NCI-H1092 (cell line): ENCODE measurements at regions not wholly inside any gene's neighbourhood (a gene's known extent, or its start where the extent isn't known, plus 50 kb on each side); places are given as distances from the start of the nearest gene placed in this dataset.
"Not testable (repeated sequence)": the region's sequence is repeated elsewhere in the genome, so short reads cannot be mapped to it uniquely, and the experiment has no call there.

Source experiments
- DNase-seq: peaks from one replicate; lab custom pipeline; 2025; lab: John Stamatoyannopoulos, UW

DNA sequence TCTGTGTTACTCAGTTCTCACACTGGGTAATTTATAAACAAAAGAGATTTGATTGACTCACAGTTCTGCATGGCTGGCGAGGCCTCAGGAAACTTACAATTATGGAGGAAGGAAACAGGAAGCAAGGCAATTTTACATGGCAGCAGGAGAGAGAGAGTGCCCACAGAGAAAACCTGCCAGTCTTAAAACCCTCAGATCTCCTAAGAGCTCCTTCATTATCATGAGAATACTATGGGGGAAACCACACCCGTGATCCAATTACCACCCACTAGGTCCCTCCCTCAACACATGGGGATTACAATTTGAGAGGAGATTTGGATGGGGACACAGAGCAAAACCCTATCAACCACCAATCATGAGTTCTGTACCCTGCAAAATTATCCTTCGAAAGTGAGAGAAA, 1180.8 kb downstream of the JRKL start:
- no peak for DNase-seq

DNA sequence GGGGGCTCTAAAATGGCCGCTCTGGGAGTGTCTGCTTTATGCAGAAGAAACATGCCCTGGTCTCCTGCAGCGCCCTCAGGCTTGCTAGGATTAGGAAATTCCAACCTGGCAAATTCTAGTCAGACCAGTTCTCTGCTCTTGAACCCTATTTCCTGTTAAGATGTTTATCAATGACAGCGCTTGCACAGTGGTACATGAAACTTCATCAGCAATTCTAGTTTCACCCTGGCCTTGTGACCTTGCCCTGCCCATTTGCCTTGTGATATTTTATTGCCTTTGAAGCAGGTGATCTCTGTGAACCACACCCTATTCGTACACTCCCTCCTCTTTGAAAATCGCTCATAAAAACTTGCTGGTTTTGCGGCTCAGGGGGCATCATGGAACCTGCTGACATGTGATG, 1184.0 kb downstream of the JRKL start:
- DNase-seq = not testable (repeated sequence)

DNA sequence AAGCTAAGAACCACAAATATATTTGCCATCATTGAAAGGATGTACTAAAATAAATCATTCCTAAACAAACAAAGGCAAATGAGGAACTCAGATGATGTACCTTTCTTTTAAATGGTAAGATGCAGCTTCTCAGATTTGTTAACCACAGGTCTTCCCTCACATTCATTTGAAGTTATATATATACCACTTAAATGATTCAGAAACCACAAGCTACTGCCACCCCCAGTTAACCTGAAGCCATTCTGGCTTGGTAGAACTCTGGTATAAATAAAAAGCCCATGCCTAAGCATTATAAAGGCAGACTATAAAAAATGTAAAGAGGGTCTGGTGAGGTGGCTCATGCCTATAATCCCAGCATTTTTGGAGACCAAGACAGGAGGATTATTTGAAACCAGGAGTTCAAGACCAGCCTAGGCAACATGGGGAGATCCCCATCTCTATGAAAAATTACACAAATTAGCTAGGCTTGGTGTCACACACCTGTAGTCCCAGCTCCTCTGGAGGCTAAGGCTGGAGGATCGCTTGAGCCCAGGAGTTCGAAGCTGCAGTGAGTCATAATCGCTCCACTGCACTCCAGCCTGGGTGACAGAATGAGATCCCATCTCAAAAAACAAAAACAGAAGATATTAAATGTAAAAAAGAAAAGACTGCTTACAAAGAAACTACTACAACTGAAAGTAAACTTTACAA, 1185.3 kb downstream of the JRKL start:
- DNase-seq = no peak

DNA sequence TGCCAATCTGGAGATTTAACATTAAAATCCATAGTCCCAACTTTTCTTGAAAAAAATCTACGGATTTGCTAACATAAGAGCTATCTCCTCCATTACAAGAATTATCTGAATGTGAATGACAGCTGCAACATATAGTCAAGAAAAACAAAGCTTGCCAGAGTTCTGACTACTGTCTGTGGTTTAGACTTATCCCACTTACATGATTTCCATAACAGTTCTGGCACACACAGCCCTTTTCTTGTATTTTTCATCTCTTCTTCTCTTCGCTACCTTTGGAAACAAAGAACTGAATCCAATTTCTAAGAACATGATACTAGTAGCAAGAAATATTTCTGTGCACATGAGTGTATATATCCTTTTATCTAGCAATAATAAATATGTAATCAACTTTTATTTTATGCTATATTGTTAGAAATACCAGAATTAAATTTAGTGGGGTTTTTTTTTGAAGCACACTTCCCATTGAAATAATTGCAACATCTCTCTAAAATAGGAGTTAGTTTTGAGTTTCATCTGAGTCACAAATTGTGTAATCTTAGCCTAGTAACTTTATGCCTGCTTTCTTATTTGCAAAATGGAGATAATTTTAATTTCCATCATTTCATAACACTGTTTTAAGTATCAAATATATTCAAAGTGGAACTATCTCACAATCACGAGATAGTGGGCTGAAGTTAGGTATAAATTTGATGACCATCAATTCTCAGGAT, 1217.6 kb downstream of the JRKL start:
- no peak for DNase-seq

DNA sequence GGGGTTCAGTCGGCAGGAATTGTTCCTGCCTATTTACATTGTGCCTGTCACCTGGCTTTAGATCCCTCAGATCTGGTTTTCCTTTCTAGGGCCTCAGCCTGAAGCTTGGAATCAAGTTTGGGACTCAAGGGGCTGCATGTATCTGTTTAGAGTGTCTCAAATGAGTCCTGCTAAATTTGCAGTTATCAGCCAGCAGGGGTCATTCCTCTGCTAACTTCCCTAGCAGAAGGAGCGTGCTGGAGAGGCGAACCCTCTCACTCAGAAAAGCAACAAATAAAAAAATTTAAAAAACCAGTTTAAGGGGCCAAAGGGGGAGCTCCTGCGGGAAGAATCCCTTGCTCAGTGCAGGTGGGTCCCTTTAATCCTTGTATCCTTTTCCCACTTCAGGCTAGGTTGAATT, 1220.2 kb downstream of the JRKL start:
- no peak for DNase-seq

DNA sequence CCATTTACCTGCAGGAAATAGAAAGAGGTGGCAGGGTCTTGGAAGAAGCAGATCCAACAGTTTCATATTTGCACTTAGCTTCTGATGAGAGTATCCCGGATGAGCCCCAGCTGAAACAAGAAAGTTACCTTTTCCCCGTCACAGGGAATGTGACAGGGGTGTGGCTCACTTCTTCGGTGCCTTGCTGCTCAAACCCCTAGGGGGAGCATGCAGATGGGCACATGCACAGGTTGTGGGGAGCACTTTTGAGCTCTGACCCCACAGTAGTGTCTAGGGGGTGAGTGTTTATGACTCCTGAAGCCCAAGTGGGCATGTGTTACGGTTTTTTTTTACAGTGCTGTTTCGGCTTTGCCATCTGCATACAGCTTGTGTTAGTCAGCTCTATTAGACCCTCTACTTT, 1221.0 kb downstream of the JRKL start:
- DNase-seq = no peak

DNA sequence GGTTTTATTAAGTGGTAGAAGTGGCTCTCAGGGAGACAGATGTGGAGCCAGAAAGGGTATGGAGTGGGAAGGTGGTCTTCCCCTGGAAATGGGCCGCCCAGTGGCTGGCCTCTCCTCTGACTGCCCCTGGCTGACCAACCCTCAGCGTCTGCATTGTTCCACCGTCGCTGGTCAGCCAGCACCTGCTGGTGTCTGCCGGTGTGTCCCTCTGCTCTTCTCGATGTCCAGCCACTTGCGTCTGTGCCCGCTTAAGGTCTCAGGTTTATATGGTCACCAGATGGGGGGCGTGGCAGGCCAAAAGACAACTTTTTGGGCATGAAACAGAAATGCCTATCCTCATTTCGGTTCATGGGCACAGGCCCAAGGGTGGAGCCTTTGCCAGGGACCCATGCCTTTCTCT, 1221.5 kb downstream of the JRKL start:
- DNase-seq = no peak

DNA sequence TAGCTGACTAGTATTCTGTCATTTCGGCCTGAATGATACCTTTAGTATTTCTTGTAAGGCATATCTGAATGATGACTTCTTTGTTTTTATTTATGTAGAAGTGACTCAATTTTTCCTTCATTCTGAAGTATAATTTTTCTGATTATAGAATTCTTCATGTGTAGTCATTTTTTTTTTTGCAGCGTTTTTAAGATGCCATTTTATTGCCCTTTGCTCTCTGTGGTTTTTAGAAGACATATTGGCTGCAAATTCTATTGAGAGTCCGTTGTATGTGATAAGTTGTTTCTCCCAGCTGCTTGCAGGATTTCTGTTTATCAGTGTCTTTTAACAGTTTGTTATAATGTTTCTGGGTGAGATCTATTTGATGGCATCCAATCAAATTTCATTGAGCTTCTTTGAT, 1224.8 kb downstream of the JRKL start:
- DNase-seq = no peak

DNA sequence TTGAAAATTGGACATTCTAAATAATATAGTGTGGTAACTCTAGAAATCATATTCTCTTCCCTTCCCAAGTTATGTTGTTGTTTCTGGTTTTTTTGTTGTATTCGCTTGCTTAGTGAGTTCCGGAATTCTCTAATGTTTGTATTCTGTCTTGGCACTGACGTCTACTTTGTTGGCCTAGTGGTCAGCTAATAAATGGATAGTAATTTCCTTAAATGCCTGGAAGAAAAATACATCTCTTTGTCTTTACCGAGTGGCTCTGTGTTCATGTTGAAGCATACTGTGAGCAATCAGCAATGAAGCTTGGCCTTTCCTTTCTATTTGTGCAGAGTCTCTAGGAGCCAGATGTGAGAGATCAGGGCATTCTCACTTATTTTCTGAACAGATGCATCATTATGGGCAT, 1225.7 kb downstream of the JRKL start:
- DNase-seq = no peak

DNA sequence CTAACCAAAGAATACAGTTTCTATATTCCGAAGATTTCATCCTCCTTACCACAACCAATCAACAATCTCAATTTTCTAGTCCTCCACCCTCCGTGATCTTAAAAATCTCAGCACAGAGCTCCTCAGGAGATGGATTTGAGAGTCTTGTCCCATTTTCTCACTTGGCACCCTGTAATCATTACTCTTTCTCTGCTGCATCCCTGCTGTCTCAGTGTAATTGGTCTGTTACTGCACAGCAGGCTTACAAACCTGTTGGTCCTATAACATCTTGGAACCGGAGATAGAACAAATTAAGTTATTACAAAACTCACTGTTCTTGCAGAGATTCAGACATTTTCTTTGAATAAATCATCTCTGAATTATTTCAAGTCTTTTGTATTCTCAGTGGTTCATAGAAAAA, 1227.2 kb downstream of the JRKL start:
- no peak for DNase-seq

DNA sequence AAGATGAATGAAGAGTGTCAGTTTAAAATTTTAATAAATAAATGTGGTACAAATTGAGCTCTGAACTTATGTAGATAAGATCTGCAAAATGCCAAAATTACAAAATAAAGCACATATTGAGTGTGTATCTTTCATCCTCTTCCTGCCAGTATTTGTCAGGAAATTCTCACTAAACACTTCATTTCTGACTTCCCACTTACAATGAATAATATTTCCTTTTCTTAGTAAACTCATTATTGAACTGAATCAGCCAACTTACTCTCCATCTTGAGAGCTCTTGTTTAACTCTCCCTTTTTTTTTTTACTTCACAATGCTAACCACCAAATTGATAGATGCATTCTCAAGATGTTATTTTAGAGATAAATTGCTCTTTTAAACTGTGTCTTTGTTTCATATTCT, 1230.2 kb downstream of the JRKL start:
- DNase-seq = no peak

DNA sequence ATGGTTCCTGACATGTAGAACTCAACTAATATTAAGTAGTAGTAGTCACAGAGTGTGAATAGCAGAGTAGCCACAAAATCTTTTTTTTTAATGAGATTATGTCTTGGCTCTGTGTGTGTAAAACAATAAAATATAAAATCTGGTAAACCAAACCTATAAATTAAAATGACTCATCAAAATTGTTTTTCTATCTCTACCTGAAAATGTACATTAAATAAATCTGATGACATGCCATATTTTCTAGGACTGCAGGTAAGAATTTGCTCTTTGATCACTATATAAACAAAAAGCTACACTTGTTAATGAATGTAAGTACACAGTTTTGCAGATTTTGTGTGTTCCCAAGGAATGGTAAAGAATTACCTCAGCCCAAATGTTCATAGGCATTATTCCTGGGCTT, 1231.5 kb downstream of the JRKL start:
- no peak for DNase-seq

DNA sequence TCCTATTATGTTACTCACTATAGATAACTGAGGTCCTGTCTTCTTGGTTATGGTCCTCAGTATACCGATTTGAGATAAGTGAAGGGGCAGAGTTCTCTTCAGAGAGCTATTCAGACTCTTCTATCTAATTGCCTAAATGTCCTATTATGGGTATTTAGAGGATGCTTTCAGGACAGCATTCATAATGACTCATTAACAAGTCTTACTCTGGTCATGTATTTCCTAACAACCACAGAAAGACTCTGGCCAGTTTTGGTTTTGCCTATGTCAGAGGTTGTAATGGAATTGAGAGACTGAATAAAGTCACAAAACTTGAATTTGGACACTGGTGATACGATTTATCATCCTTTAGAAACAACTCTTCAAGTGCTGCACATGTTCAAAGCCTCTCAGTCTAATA, 1233.0 kb downstream of the JRKL start:
- DNase-seq = no peak

DNA sequence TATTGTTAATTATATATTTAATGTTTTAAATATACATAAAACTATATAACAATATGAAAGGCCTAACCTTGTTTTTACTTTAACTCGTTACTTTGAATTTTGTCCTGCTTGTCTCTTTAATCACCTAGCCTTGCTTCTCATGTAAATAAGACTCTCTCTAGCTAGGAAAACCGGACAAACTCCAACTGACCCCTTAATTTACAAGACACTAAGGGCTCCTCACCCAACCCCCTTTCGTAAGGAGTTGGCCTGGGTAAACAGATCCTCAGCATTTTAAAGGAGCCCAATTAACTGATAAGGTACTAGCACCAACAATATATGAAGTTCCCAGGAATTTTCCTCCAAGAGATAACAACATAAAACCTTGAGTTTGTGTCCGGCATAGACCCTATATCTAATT, 1246.9 kb downstream of the JRKL start:
- DNase-seq = not testable (repeated sequence)

DNA sequence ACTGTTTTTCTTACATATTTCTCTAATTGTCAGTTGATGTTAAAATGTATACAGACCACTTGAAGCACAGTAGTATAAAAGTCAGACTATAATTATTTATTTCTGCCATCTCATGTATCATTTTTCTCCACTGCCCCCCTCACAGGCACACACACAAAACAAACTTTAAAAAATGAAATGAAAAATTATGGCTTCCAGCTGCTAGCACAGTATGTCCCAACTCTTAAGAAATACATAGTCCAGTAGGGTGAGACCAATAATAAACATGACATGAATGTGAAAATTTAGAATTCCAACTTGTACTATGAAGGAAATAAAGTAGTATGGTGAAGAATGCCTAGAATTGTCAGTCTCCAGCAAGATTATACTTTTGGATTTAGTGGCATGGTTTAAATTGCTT, 1247.9 kb downstream of the JRKL start:
- DNase-seq = no peak

DNA sequence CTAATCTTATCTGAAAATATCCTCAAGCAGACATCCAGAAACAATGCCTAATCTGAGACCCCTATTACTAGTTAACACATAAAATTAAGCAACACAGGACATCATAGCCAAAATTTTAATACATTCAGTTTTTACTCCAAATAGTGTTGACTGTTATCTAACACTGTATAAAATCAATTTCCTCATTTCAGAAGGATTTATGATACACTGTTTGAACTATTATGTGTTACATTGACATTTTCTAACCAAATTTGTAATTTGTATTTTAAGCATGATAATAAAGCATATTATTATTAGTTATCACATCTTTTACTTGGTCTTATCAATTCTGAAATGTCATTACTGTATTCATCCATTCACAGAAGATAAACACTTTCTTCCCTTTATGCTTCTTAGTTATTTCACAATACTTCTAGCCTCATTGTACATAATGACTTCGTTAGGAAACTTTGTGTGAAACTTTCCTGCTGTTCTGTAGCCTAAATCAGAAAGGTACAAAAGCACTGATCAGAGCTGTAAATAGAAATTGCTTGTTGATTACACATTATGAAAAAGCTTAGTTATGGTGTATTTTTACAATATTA, 1248.9 kb downstream of the JRKL start:
- DNase-seq = no peak

DNA sequence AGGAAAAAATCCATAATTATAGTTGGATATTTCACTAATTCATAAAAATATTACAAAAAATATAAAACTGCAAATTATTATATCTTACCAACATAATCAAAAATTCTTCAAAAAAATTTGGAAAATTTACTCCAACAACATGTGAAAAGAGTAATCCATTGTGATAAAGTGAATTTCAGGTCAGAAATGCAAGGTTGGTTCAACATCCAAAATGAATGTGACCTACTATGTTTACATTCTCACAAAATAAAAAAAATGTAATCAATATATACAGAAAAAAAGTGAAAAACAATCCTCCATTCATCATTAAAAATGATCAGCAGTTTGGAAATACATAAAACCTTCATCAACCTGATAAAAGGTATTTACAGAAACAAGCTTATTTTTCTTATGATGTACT, 1252.2 kb downstream of the JRKL start:
- DNase-seq = no peak

DNA sequence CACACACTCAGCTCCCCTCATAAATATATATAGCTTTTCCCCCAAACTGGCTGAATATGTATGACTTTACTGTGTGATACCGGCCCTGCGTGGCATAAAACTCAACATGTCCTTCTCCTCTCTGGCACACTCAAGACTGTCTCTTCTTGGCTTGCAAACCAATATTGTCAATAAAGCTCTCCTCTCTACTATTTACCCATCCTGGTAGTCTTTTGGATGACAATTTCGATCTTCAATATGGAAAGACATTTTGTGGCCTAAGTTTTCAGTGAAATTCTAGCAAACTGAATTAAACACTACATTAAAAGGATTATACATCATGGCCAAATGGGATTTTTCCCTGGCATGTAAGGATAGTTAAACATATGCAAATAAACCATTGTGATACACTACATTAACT, 1255.9 kb downstream of the JRKL start:
- DNase-seq = no peak

DNA sequence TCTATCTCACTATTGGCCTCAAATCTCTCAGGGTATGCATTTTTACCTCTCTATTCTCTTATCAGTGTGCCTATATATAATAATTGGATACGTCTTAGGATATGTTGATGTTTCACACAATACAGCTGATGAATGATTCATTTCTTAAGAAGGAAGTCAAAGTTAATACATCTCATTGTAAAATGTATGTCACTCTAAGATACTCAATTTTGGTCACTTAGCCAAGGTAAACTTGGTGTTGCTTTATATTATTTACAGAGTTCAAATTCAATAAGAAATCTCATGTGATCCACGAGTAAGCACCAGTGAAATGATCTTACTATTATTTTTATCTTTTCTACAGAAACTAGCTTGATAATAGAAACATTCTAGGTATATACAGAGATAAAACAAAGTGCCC, 1266.5 kb downstream of the JRKL start:
- no peak for DNase-seq

DNA sequence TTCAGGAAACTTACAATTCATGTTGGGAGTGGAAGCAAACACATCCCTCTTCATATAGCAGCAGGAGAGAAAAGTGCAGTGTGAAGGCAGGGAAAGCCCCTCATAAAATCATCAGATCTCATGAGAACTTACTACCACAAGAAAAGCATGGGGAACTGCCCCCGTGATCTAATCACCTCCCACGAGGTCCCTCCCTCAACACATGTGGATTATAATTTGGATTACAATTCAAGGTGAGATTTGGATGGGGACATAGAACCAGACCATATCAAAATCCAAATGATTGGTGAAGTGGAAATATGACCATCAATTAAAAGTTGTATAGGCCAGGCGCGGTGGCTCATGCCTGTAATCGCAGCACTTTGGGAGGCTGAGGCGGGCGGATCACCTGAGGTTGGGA, 1268.0 kb downstream of the JRKL start:
- DNase-seq = no peak

DNA sequence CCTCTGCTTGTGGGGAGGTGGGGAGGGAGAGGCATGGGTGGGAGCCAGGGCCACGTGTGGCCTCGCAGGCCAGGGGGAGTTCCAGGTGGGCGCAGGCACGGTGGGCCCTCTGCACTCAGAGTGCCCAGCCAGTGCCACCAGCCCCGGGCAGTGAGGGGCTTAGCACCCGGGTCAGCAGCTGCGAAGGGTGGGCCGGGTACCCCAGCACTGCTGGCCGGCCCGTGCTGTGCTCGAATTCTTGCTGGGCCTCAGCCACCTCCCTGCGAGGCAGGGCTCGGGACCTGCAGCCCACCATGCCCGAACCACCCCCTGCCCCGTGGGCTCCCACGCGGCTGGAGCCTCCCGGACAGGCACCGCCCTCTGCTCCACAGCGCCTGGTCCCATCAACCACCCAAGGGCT, 1277.2 kb downstream of the JRKL start:
- DNase-seq = no peak

DNA sequence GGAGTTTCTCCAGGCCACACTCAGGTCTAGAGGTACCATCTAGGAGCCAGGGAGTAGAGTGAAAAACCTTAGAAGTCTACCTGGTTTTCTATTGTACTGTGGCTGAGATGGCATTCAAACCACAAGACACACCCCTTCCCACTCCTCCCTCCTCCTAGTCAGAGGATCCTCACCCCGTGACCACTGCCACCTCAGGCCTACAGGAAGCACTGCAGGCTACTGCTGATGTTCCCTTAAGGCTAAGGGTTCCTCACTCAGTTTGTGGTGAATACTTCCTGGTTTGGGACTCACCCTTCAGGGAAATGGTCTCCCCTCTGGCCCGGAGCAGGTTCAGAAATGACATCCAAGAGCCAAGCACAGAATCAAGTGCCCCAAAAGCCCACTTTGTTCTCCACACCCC, 1293.9 kb downstream of the JRKL start:
- no peak for DNase-seq
